ENCODE measurements at regions not wholly inside any gene's neighbourhood (a gene's known extent, or its start where the extent isn't known, plus 50 kb on each side); places are given as distances from the start of the nearest gene placed in this dataset.

DNA sequence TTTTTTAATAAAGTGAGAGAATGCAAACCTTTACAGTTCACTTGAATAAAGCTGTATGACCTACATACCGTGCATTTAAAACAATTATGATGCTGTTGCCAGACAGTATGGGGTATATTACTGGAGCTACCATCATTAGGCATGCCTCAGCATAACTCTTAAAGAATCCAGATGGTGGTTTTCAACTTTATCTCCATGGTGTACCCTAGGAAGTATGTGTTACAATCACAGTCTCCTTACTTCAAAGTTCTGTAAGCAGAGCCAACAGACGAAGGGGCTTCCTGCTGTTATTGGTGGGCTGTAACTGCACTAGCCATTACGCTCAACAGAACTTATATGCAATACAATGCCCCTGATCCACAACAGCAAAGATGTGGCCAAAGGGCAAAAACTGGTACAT is 803.3 kb downstream of the DTWD2 start:
- no peak for TF ChIP-seq POLR2A (IDR thresholded peaks at IDR 0.05)
- TF ChIP-seq EP300 (IDR thresholded peaks at IDR 0.05) = no peak
- TF ChIP-seq, protein P1, sequence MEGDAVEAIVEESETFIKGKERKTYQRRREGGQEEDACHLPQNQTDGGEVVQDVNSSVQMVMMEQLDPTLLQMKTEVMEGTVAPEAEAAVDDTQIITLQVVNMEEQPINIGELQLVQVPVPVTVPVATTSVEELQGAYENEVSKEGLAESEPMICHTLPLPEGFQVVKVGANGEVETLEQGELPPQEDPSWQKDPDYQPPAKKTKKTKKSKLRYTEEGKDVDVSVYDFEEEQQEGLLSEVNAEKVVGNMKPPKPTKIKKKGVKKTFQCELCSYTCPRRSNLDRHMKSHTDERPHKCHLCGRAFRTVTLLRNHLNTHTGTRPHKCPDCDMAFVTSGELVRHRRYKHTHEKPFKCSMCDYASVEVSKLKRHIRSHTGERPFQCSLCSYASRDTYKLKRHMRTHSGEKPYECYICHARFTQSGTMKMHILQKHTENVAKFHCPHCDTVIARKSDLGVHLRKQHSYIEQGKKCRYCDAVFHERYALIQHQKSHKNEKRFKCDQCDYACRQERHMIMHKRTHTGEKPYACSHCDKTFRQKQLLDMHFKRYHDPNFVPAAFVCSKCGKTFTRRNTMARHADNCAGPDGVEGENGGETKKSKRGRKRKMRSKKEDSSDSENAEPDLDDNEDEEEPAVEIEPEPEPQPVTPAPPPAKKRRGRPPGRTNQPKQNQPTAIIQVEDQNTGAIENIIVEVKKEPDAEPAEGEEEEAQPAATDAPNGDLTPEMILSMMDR (IDR thresholded peaks at IDR 0.05) = no peak
- TF ChIP-seq POLR2AphosphoS5 (IDR thresholded peaks at IDR 0.05) = no peak
- Histone ChIP-seq H3K27me3 (no peaks in the 10 kb centered on the region), H3K36me3 (no peaks in the 10 kb centered on the region), H3K9me3 (no peaks in the 10 kb centered on the region), H3K27ac (no peak overlapping the region), H3K4me1 (no peaks in the 10 kb centered on the region), H3K4me3 (no peak overlapping the region)
- no peak for DNase-seq
- 69 to 77% (median 72%) methylated on average over 3 of the region's 3 CpGs for WGBS, 5 donors
- intact Hi-C loops (cut with DNase I; ENCODE audit: low total_unique reads) = no loop called here

DNA sequence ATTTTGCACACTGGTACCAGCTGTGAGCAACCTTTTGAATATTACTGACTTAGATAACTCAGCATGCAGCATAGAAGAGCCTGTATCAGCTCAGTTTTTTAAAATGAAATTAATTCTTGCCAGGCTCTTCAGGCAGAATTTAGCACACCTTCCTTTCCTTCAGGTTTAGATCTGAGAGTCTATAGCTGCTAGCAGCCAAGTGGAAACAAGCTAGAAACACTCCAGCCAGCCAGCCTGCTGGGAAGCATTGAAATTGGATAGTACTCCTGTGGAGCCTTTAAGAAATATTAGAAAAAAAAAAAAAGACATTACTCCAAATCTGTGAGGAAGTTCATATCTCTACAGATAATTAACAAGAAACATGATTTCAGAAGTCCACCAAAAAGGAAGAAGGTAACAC is 812.2 kb downstream of the DTWD2 start:
- no peaks in the 10 kb centered on the region for H3K4me1 ChIP-seq
- intact Hi-C loops (cut with DNase I; ENCODE audit: low total_unique reads) = no loop called here
- H3K9me3 ChIP-seq = no peaks in the 10 kb centered on the region
- no peaks in the 10 kb centered on the region for H3K36me3 ChIP-seq
- no peak for DNase-seq
- TF ChIP-seq EP300 (IDR thresholded peaks at IDR 0.05) (no peak), POLR2A (IDR thresholded peaks at IDR 0.05) (no peak), POLR2AphosphoS5 (IDR thresholded peaks at IDR 0.05) (no peak)
- TF ChIP-seq, protein P1 (IDR thresholded peaks at IDR 0.05) = no peak
- H3K4me3 ChIP-seq = no peak overlapping the region
- no peaks in the 10 kb centered on the region for H3K27me3 ChIP-seq
- H3K27ac ChIP-seq = no peak overlapping the region

DNA sequence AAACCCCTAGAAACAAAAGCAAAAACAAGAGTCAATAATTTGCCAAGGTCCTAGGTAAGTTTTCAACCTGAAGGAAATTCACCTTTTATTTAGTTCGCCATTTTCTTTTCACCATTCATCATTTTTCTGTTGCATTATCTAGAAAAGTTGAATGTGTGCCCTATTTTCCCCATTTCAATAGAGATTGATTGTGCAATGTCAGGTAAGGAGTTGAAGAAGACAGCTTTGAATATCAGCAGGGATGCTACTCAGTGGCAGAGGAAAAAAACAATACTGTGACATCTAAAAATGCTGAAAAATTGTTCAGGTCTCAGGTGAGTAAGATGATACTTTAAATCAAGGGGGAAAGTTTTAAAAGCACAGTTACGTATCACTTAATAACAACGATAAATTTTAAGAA is 813.7 kb downstream of the DTWD2 start:
- DNase-seq = no peak
- no peaks in the 10 kb centered on the region for H3K9me3 ChIP-seq
- H3K4me1 ChIP-seq = no peaks in the 10 kb centered on the region
- H3K27ac ChIP-seq = no peak overlapping the region
- H3K27me3 ChIP-seq = no peaks in the 10 kb centered on the region
- WGBS, 5 donors = 52 to 78% (median 73%) methylated on average over 3 of the region's 3 CpGs
- intact Hi-C loops (cut with DNase I; ENCODE audit: low total_unique reads) = no loop called here
- TF ChIP-seq EP300 (IDR thresholded peaks at IDR 0.05) = no peak
- no peak for TF ChIP-seq POLR2A (IDR thresholded peaks at IDR 0.05)
- TF ChIP-seq, protein P1 (IDR thresholded peaks at IDR 0.05) = no peak
- TF ChIP-seq POLR2AphosphoS5 (IDR thresholded peaks at IDR 0.05) = no peak
- no peaks in the 10 kb centered on the region for H3K36me3 ChIP-seq
- H3K4me3 ChIP-seq = no peak overlapping the region

DNA sequence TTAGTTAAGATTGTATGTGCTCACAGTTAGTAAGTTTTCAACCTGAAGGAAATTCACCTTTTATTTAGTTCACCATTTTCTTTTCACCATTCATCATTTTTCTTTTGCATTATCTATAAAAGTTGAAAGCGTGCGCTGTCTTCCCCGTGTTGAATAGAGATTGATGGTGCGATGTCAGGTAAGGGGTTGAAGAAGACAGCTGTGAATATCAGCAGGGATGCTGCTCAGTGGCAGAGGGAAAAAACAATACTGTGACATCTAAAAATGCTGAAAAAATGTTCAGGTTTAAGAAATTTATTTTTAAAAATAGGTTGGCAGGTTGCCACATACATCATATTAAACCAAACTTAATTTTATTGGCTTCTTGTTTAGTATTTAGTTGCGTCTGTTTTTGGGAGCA is 815.0 kb downstream of the DTWD2 start:
- no peak for DNase-seq
- intact Hi-C loops (cut with DNase I; ENCODE audit: low total_unique reads) = no loop called here
- no peaks in the 10 kb centered on the region for H3K27me3 ChIP-seq
- WGBS, 5 donors = 90 to 93% (median 92%) methylated on average over 5 of the region's 5 CpGs
- no peaks in the 10 kb centered on the region for H3K36me3 ChIP-seq
- no peaks in the 10 kb centered on the region for H3K4me1 ChIP-seq
- TF ChIP-seq POLR2A (IDR thresholded peaks at IDR 0.05) = no peak
- TF ChIP-seq POLR2AphosphoS5 (IDR thresholded peaks at IDR 0.05) = no peak
- TF ChIP-seq EP300 (IDR thresholded peaks at IDR 0.05) = no peak
- TF ChIP-seq, protein P1 (IDR thresholded peaks at IDR 0.05) = no peak
- H3K27ac ChIP-seq = no peak overlapping the region
- H3K4me3 ChIP-seq = no peak overlapping the region
- no peaks in the 10 kb centered on the region for H3K9me3 ChIP-seq
